ENCODE measurements at regions not wholly inside any gene's neighbourhood (a gene's known extent, or its start where the extent isn't known, plus 50 kb on each side); places are given as distances from the start of the nearest gene placed in this dataset.

DNA sequence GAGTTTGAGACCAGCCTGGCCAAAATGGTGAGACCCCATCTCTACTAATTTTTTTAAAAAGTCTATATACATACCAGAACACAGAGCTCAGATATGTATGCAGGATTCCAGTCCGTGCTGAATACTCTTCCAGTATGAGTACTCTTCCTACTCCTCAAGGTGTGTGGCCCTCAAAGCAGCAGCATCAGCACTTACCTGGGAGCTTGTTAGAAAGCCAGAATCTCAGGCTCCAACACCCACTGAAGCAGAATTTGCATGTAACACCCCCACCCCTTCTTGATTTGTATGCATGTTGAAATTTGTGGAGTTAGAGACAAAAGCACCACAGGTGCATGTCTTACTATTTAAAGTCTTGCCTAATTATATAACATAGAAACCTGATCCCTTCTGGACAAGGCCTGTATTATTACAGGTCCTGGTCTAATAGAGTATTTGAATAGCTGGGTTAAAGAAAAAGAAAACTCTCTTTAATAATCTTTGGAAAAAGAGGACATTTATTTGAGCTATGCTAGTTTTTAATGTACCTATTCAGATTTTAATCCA lies 50.3 kb upstream of the NFE2L2 start:
- no peak for DNase-seq

DNA sequence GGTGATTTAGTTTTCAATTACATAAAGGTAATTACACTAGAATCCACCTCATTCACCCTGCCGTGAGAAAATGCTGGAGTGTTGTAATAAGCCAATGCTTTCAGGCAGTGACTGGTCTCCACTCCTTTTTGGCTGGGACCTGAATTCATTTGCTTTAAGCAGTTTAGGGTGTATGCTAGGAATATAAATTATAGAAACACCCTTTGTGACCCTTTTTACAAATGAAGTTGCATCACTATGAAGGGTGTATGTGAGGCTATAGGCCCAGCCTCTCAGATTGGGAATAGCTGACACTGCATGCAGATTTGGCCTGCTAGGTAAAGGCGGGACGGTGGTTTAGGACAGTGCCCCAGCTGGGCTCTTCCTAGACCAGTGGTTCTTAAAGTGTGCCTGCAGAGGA lies 50.8 kb upstream of the NFE2L2 start:
- no peak for DNase-seq

DNA sequence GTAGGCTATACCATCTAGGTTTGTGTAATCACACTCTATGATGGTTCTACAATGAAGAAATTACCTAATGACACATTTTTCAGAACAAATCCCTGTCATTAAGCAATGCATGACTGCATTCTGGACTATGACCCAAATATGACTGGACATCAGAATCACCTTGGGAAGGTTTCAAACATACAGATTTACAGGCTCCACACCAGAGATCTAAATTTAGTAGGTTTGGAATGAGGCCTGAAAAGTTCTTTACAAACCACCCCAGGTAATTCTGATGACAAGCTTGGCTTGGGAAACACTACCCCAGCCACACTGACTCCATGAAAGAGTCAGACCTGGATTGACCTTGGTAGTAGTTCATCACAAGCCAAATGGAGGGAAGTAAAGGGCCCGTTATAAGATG lies 52.2 kb upstream of the NFE2L2 start:
- DNase-seq: no peak

DNA sequence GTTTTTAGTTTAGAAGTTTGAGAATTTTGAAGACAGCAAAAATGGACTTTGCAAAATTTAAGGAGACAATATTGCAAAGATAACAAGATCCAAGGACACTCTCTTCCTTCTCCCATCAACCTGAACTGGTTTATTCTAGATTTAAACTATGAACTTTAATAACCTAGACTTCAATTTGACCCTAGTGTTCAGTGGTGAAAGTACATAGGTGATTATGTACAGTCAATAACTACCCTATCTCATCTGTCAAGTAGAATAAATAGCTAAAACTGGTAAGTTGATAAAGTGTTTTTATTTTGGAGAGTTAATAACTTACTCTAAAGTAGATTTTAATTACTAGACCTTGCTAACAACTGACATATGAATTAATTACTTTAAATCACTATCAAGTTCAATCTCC lies 52.9 kb upstream of the NFE2L2 start:
- no peak for DNase-seq

DNA sequence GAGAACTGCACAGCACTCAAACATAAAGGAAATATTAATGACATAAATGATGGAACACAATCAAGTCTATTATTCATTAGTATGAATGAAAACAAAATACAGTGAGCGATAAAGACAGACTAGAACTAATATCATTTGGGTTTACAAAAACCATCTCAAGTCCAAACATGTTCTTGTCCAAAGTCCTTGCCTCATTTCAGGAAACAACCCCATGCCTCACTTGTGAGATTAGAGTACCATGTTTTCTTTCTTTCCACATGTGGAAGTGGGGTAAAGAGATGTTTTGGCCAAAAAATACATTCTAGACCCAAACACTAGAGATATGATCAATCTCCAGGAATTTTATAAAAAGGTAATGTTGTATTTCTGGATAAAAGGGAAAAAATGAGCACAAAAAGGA lies 53.3 kb upstream of the NFE2L2 start:
- DNase-seq: no peak

DNA sequence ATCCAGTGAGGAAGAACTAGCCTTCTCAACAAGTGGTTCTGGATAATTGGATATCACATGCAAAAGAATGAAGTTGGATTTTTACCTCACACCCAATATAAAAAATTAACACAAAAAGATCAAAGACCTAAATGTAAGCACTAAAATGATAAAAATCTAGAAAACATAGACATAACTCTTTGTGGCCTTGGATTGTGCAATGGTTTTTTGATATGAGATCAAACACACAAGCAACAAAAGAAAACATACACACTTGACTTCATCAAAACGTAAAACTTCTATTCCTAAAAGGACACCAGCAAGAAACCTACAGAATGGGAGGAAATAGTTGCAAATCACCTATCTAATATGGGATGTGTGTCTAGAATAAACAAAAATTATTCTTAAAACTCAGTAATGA lies 54.1 kb upstream of the NFE2L2 start:
- DNase-seq: no peak

DNA sequence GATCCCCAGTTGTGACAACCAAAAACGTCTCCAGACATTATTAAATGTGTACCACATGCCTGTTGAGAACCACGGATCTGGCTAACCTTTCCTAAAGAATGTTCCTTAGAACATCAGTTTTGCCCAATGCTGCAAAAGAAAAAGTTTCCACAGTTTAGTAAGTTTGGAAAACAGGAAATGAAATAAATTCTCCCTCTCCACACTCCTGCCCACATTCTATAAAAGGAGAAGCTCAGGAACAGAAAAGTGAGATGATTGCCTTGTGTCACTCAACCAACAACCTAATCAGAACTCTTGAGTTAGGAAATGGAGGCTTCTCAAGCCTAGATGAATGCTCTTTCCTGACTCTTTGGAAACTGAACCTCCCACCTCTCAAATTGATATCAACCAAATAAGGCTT lies 56.1 kb upstream of the NFE2L2 start:
- no peak for DNase-seq

DNA sequence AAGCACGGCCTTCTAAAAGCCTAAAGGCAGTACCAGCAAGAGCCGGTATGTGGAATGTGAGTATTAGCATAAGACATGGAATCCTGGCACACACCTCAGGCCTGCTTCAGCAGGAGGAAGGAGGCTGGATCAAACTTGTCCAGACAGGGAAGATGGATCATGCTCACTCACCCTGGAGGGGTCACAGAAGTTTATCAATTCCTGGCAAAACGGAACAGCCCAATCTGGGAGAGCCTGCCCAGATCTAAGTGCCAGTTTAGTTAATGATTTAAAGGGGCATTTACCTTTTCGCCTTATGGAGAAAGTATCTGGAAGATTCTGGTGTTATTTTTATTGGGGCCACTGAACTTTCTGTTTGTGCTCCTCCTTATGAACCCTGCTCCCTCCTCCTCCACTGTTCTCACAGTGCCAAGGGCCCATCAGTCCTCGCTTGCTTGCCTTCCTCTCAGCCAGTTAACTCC lies 58.3 kb upstream of the NFE2L2 start:
- no peak for DNase-seq

DNA sequence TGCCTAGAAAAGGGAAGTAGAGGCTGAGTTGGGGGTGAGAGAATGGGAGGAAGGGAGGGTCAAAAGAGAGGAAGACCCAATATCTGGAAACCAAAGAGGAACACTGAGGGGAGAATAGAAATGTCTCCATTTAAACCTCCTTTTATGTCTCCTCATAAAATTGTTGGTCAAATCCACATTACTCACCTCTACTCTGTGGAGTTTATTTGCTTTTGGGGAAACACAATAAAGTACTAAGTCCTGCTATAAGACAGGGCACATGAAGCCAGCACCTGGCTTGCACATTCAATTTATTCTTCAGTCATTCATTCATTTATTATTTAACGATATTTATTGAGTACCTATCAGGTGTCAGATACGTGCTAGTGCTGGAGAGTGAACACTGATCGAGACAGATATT lies 60.3 kb upstream of the NFE2L2 start:
- DNase-seq: no peak

DNA sequence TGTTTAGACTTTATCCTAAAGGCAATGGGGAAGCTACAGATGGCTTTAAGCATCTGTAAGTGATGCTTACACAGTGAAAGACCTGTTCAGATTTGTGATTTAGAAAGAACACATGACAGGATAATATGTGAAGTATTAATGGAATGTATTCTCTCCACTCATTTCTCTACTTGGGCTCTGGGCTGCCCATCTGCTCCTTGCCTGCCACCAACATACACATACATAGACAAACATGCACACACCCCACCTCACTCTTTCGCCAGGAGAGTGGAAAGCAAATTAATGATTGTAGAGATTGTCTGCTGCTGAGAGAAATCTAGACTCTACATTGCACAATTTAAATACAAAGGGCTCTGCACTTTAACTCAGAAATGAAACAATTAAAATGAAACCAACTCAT lies 61.0 kb upstream of the NFE2L2 start:
- DNase-seq: no peak

DNA sequence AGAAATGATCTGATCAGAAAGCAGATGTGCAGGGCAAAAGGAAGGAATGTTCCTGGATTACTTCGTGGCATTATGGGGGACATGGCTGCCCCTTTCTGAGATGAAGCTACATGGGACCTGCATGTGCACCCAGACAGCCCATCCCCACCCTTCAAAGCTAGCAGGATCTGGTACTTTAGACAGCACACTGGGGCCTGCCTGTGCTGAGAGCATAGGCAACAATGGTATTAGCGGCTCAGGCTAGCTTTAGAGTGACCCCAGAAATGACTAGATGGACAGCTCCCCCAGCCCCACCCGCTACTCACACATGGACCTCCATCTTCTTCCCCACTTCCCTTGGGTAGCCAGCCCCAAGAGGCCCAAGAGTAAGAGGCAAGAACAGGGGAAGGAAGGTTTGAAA lies 61.5 kb upstream of the NFE2L2 start:
- no peak for DNase-seq

DNA sequence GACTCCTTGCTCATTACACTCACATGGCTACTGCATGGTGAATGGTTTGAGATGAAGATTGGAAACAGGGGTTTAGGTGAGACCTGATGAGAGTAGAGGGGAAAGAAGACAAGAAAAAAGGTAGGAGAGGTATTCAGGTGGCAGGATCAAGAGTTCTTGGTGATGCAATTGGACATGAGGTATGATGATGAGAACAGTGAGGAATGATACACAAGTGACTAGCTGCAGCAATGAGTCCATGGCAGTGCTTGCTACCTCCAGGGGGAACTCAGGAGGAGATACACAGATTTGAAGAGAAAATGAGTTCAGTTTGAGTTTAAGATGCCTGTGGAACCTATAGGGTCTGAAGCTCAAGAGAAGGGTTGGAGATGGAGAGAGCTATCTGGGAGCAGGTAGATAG lies 62.1 kb upstream of the NFE2L2 start:
- DNase-seq: no peak

DNA sequence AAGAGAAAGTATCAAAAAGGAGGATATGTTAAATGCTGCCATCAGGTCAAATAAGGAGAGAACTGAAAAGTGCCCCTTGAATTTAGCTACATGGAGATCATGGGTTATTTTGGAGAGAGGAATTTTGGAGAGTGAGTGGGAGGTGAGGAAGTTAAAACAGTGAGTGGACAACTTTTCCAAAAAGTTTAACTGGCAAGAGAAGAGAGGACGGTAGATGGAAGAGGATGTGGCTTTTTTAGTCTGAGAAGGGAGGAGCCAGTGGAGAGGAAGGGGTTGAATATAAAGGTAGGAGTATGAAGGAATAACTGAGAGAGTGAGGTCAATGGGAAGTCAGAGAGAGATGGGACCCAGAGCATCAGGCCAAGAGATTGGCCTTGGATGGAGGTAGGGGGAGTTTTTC lies 62.5 kb upstream of the NFE2L2 start:
- DNase-seq: no peak

DNA sequence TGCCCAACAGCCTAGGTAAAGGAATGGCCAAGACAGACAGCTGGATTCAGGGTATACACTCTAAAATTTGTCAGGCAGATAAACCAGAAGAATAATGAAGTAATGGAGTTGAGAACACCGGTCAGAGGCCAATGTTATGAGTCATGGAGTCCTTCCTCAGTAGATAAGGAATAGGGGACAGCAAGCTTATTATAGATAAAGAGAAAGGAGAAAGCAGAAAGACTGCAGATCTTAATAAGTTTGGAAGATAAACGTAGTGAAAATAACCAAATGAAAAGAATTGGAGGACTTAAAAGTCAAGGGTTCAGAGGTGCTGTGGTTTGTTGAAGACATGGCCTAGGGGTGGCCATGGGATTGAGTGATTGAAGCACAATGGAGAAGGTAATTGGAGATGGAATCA lies 63.5 kb upstream of the NFE2L2 start:
- DNase-seq: no peak

DNA sequence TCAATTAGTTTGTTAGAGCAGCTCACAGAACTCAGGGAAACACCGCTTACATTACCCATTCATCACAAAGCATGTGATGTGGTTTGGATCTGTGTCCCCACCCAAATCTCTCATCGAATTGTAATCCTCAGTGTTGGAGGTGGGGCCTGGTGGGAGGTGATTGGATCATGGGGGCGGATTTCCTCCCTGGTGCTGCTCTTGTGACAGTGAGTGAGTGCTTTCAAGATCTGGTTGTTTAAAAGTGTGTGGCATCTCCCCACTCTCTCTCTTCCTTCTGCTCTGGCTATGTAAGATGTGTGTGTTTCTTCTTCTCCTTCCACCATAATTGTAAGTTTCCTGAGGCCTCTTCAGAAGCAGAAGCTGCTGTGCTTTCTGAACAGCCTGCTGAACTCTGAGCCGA lies 63.5 kb upstream of the AGPS start:
- DNase-seq: no peak

DNA sequence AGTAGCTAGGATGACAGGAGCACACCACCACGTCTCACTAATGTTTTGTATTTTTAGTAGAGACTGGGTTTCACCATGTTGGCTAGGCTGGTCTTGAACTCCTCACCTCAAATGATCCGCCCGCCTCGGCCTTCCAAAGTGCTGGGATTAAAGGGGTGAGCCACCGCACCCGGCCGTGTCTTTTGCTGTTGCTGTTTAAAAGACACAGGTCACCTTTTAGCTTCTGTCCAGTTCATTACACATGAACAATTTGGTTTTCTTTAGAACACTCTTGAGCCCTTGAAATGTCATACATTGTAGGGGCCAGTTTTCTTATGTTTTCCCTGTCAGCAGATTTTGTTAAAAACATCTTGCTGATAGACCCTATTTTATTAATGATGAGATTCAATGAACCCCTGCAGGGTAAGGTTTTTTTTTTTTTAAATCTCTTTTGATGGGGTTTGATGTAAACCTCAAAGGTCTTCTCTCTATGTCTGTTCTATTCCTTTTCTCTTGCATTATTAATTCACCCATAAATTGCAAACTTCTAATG lies 61.0 kb upstream of the AGPS start:
- DNase-seq: no peak

DNA sequence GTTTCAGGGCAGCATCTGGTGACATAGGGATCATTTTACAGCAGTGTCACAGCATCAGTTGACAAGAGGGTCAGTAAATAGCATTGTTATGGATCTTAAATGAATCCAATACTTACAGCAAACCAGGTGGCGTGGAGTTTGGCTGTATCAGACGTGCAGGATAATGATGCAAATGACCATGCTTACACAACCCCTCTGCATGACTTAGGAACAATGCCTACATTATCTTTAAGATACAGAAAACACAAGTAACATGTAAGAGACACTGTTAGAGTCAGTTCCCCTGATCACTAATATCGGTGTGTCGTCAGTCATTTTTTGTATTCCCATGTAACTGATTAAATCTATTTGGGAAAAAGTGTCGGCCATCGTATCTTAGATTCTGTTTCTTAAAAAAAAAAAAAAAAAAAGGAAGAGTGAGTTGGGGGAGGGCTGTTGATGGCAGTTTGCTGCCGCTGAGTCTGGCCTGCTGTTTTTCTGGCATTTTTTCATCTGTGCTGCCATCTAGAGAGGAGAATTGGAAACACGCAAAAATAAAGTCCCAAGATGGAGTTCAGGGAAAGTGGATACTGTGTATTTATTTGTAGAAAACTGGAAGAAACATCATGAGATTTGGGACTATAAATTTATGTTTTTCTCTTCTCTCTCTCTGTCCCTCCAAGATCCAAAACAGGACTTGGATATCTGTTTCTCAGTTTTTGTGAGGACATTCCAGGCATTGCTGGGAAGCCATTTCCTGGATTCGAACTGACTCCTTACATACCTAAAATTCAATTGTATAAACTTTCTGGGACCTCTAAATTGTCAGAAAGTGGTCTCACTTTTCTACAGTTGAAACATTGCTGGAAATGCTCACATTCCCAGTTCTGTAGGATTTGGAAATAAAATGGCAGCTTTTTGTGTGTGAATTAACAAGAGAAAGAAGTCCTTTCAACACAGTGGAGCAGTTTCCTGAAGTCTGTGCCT lies 60.3 kb upstream of the AGPS start:
- DNase-seq: peak; percentile 78 to 83

DNA sequence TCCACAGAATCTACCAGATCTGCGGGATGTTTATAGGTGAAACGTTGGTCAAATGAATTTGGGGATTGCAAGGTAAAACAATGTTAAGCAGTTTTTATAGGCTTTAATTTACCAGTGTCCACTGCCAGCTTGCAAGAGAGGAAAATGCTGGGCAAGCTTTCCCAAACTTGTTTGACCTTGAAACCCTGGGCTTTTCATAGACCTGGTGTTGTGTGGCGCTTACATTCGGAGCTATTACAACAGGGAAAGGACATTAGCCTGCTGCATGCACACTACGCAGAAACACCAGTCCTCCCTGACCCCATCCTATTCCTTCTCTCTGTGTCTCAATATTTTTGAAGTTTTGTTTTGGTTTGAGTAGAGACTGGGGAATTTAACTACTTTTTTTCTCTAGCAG lies 59.6 kb upstream of the AGPS start:
- no peak for DNase-seq

DNA sequence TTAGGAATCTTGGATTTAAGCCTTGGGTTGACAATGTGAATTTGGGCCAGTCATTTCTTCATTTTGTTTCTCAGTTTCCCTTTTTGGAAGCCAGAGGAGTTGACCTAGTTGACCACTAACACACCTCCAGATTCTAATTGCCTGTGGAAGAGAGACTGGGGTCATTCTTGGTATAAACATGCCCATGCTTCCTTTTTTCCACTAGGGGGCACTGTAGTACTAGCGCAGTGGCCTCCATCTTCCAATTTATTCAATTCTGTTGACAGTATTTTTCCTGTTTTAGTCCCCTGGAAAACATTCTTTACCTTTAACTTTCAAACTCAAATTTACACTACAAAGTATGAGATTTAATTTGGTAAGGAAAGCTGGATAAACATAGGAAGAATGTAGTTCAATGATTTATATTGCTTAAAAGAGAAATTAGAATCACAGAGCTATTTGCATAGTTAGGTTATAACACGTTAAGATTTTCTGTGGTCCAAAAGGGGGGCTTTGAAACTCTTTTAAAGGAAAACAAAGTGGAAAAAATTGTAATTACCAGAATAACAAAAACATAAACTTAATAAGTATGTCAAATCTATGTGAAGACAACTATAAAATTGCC lies 57.5 kb upstream of the AGPS start:
- DNase-seq: peak; percentile 59 to 79

DNA sequence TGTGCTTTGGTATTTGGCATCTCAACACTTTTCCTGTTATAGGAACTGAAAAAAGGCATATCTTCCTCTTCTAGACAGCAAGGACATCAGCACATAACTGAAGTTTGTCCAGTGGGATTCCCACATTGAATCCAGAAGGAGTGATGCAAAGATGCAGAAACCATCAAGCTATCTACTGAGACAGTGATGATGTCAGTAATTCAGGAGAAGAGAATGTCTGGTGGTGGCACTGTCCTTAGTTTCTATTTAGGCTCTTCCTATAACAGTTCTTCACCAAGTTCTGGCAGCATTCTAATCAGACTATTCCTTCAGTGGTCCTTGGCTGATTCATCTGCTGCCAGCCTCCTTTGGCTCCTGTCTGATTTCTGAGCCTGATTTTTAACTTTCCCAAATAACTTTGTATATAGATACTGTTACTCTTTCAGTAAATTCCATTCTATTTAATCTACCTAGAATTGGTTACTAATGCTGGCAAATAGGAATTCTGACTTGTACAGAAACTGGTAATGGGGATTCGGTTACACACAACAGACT lies 56.6 kb upstream of the AGPS start:
- DNase-seq: no peak

DNA sequence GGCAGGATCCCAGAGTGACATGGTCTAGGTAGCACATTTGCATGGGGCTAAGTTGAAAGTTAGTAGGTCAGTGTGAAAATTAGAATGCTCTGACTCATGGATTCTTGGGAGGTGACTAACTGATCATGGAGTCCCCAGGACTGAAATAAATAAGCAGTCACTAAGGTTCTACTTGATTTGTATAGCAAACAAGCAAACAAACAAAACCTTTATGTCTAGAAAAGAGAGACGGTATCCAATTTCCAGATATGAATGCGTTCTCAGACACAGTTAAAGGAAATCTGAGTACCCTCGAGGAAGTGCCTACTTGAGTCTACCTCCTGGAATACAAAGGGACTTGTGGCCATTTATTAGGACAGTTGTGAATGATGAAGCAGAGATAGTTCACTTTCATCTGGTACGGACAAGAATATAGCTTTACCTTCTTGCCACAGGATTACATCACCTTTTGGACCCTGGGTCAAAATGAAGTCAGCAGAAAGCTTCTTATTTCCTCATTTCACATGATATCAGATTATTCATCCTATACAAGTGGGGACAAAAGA lies 54.3 kb upstream of the AGPS start:
- no peak for DNase-seq

DNA sequence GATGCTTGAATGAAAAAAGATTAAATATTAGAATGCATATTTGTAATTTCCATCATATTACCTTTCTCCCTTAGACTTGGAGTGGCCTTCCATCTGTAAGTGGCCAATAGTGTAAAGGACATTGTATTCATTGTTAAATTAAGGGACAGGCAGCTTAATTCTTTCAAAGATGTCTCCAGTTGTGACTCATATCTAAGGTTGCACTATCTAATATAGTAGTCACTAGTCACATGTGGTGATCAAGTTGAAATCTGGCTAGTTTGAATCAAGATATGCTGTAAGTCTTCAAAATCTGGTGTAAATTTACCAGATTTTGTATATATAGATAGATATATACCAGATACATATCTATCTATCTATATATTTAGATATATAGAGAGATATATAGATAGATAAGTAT lies 52.4 kb upstream of the AGPS start:
- DNase-seq: no peak

DNA sequence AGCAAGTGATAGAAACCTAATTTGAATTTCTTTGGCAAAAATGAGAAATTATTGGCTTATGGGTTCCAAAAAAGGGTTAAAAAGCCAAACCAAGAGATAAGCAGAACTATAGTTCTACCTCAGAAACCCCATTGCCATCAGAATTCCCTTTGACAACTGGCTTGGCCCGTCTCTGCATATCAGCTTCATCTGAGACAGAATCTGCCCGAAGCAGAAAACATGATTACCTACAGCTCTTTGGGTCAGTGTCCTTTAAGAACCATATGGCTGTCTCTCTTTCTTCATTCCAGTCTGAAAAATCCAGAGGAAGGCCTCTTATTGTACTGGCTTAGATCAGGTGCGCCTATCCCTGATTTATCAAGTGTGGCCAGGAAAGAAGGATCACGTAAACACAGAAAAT lies 49.8 kb upstream of the AGPS start:
- DNase-seq: no peak
